Stimulated activated CD4-positive, alpha-beta T cell treated with anti-CD3 and anti-CD28 coated beads, Interleukin-1b, Interleukin-23, amount 100 ng/mL, for 48 hours (primary cell): ENCODE measurements at regions not wholly inside any gene's neighbourhood (a gene's known extent, or its start where the extent isn't known, plus 50 kb on each side); places are given as distances from the start of the nearest gene placed in this dataset.

Experiments used
- DNase-seq: peaks from one replicate; pipeline ENCODE4 v3.0.0-alpha.2; 2020

DNA sequence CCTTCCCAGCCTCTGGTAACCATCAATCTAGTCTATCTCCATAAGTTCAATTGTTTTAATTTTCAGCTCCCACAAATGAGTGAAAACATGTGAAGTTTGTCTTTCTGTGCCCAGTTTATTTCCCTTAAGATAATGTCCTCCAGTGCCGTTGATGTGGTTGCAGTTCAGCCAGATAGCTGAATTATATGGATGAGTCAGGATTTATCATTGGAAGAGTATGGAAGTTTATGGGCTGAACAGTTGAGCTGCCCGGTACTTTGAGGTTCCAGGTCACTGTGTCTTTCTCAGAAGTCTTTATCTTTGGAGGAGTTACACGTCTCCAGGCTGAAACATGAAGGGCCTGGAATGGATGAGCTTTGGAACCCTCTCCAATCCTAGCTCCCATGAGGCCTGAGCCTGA, 120.1 kb downstream of the ASCL4 start:
- DNase-seq: no peak

DNA sequence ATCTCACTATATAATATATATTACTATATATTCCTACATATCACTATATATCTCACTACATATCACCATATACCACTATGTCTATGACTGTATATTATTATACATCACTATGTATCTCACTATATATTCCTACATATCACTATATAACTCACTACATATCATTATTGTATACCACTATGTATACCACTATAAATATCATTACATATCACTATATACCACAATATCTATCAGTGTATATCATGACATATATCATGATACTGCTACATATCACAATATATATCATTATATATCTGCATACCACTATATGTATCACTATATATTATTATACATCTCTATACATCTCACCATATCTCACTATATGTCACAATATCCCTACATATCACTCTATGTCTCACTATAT, 121.5 kb downstream of the ASCL4 start:
- DNase-seq: no peak

DNA sequence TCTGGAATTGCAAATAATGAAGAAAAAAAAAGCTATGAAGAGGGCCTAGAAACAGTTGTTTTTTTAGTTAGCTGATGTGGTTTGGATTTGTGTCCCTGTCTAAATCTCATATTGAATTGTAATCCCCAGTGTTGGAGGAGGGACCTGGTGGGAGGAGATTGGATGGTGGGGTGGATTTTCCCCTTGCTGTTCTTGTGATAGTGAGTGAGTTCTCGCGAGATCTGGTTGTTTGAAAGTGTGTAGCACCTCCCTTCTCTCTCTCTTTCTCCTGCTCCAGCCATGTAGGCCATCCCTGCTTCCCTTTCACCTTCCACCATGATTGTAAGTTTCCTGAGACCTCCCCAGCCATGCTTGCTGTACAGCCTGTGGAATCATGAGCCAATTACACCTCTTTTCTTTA, 126.1 kb downstream of the ASCL4 start:
- no peak for DNase-seq

GRCh38 chr12:107903341-107904061, 129.0 kb downstream of the ASCL4 start:
- DNase-seq: peak; percentile 64

DNA sequence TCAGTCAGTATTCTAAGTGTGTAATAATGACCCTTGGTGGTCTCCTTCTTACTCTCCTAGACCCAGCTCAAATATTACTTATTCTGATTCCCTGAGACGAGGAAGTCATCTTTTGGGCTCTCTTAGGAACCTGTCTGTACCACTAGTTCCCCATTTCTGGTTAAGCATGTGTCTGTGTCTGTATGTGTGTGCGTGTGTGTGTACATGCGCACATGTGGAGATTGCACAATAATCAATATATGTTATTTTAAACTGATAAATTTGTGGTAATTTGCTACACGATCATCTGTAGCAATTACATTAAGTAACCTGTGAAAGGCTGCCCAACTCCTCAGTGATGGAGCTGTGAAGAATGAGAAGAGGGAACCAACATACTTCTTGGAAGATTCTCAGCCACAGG, 132.2 kb downstream of the ASCL4 start:
- DNase-seq: no peak

DNA sequence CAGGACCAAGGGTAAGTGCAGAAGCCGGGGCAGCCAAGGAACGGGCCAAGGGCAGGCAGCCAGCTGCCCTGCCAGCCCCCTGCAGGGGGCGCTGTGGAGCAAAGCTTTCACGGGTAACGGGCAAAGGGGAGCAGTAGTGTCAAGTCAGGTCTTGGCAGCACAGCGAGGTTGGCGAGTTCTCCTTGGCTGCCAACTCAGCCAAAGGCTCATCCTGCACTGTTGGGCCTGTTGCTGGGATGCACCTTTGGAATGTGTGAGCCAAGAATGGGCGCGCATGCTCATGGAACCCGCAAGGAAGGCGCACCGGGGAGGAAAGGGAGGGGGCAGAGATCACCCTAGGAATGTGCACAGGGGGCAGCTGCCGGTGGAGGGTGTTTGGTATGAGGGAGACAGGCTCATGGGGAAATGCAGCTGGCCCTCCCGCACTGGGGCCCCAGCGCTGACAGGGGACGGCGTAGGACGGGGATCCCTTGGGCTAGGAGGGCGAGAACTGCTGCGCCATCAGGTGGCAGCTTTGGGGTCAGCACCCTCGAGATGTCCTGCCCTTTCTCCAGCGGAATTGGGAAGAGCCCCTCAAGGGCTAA, 138.0 kb downstream of the ASCL4 start:
- DNase-seq: peak; percentile 66

DNA sequence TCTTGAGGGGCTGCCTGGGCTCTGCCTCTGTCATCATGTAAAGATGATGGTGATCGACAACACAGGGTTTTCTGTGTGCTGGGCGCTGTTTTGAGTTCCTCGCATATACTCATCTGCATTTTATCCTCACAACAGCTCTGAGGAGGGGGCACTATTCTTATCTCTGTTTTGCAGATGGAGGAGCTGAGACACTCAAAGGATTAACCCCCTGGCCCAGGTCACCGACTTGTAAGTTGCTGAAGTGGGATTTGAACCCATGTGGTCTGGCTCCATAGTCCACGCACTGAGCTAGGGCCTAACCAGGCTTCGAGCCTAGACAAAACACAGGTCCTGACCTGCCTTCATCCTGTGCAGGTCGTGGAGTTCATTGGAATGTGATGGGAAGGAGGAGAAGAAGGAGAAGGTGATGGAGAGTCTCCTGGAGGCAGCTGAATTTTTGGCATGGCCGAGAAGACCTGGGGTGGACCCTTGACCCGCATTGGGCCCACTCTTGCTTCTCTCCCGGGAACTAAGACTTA, 140.0 kb downstream of the ASCL4 start:
- DNase-seq: no peak

DNA sequence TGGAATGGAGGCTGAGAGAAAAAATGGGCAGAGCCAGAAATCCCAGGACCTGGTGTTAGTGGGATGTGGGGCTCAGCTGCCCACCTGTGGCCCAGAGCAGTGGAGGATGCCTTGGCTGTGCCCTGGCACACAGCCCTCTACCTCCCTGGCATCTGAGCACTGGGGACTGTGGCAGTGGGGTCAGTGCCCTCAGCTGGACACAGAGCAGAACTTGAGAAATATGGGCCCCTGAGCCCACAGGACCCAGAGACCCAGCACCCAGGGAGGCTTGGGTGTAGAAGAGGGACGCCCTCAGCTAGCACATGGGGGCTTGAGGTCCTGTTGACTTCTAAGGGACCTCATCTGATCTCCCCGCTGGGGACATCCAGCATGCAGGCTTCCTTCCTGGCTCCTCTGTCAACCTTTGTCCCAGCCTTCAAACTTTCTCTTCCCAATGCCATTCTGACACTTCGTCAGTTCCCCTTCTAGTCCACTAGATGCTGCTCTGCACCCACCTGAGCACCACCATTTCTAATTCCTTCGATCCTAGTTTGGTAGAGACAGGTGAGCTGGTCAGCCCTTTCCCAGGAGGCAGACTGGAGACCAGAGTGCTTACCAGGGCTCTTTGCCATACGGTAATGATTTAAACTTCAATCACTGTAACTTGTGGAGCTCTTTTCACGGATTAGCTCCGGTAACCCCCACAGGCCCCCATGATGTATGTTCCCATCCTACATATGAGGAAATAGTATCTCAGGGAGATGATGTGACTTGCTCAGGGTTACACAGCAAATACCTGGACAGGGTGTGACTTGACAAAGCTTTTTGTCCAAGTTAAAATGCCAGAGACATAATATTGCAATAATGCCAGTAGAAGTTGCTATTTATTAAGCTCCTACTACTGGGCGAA, 143.7 kb downstream of the ASCL4 start:
- DNase-seq: peak; percentile 8

DNA sequence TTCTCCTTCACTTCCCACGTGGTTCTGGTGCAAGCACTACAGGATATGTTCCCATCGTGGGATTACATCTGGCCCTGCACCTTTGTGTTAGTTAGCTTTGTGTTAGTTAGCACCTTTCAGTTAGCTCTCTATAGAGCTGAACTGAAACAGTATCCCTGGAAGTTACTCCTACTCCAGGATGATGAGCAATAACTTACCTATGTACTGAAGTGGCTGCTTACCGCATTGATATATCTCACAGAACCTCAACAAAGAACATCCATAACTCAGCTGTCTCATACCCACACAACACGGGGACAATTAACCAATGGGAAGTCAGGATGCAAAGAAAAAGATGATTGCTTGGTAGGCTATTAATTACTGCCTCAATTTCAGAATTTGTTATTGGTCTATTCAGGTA, 146.6 kb downstream of the ASCL4 start:
- DNase-seq: no peak

DNA sequence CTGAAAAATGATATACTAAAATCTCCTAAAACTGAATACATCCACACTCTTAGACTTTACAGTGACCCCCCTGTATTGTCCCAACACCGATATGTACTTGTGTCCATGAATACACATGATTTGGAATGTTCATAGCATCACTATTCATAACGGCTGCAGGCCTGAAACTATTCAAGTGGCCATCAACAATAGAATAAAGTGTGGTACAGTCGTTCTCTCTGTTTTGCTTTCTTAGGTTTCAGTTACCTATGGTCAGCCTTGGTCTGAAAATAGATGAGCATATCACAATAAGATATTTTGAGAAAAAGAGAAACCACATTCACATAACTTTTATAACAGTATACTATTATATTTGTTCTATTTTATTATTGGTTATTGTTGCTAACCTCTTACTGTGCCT, 150.6 kb downstream of the ASCL4 start:
- DNase-seq: no peak

DNA sequence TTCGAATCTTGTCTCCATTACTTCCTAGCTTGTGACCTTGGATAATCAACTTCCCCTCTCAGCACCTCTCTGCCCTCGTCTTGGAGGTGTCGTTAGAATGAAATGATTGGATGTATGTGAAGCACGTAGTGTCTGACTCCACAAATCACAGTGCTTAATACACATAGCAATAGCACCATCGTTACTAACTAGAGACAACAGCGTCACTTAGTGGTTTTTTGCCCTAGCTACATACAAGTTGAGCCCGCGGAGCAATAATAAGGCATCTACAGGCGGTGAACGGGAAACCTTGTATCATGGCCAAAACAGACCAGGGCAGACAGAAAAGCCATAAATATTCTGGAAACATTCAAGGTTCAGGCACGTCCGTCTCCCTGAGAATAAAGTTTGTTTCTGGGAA, 154.9 kb downstream of the ASCL4 start:
- no peak for DNase-seq

- DNase-seq: no peak
These were observed 157.3 kb downstream of the ASCL4 start for GRCh38 chr12:107931761-107932160.

GRCh38 chr12:107938446-107938845, 163.9 kb downstream of the ASCL4 start:
- no peak for DNase-seq

- no peak for DNase-seq
These were observed 174.0 kb downstream of the ASCL4 start for GRCh38 chr12:107948391-107948945.

DNA sequence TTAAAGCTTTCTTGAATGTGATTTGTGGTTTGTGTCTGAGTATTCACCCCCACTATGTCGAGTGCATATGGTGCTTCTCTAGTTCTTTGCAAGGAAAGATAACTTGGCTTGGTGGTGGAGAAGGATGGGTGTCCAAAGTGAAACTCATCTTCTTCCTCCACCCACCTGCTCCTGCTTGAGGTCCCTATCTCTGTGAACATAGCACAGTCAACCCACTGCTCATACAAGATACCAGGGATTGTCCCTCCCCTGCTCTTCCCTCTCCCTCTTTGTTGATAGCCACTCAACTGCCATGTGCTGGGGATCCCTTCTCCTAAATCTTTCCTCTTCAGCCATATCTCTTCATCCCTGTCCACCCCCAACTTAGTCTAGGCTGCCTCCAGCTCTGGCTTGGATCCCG, 176.5 kb downstream of the ASCL4 start:
- no peak for DNase-seq

DNA sequence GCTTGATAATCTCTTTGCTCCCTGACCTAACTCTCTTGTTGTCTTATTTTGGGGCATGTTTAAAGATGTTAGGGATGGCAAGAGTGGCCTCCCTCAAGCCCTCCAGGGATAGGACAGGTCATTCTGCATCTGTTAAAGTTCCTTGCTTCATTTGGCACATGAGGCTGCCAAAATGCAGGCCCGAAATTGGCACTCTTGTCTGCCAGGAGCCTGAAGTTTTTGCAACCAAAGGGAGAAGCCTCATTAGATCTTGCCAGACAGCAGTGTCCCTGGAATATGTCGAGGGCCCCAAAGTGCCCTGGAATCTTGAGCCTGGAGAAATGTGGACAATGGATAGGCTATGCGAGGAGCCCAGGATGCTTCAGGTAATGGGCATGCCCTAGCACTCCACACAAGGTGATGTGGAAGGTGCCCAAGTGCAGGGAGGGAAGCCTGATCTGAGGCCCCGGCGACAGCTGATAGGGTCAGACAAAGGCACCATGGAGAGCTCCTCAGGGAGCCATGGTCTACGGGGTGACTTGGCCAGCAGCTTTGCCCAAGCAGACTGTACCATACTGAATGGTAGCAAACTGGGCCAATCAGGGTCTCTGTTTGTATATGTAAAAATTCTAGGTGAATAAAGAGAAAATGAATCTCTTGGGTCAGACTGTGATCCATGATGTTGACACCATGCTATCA, 173.0 kb upstream of the WSCD2 start:
- no peak for DNase-seq

DNA sequence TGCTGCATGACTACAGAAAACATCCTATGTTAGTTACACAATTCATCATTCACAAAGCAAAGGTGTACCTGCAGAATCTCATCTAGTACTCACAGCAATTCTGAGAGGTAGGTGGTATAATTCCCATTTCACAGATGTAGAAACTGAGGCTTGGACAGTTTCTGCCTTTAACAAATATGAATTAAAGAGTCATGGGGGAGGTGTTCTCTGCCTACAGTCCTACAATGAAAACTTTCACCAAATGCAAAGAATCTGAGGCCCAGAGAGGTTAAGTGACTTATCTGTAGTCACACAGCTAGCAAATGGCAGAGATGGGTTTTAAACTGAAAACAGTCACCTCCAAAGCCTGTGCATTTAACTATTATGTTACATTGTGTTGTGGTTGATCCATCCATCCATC, 171.6 kb upstream of the WSCD2 start:
- no peak for DNase-seq

- no peak for DNase-seq
These were observed 165.5 kb upstream of the WSCD2 start for GRCh38 chr12:107963635-107964034.

- DNase-seq: no peak
These were observed 161.9 kb upstream of the WSCD2 start for GRCh38 chr12:107967170-107967569.

DNA sequence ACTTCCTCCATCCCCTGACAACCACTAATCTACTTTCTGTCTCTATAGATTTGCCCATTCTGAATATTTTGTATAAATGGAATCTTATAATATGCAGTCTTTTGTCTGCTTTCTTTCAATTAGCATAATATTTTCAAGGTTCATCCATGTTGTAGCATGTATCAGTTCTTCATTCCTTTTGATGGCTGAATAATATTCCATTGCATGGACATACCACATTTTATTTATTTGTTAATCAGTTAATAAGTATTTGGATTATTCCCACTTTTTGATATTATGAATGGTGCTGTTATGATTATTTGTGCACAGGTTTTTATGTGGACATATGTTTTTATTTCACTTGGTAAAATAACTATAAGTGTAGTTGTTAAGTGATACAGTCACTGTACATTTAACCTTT, 155.1 kb upstream of the WSCD2 start:
- no peak for DNase-seq

DNA sequence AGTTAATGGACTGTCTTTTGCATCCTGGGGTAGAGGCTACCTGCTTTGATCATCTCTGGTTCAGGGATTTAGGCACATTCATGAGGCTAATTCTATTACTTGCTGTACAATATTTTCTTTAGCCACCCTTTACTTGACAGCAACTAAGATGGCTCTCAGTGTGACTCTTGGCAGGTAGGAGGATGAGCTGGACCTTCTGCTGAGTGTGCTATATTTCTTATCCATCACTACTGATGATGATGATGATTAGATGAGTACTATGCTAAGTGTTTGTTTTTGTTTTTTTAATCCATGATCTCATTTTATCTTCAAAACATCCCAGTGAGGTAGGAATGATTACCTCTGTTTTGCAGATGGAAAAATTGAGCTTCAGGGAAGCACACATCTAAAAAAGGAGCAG, 152.8 kb upstream of the WSCD2 start:
- DNase-seq: no peak

DNA sequence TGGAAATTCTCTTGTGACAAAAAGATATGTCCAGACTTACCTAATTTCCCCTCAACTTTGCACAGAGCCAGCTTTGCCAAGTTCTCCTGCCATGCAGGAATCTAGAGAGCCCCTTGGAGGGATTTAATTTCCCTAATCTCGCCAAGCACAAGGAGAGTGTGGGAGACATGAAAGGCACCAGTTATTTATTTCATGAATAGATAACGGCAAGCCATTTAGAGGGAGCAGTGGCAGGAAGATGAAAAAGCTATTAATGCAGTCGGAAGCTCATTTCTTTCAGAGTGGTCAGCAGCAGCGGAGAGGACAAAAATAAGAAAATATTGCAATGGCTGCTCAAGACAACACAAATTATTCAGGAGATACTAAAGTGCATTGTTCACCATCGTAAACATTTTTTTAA, 150.9 kb upstream of the WSCD2 start:
- no peak for DNase-seq

GRCh38 chr12:107978641-107979040, 150.4 kb upstream of the WSCD2 start:
- DNase-seq: no peak
